Sigmoid colon (tissue), 4 donors: ENCODE measurements at regions not wholly inside any gene's neighbourhood (a gene's known extent, or its start where the extent isn't known, plus 50 kb on each side); places are given as distances from the start of the nearest gene placed in this dataset.

Source experiments
- EP300 ChIP-seq, 4 donors: sonication (generic); formaldehyde crosslinking; IDR thresholded peaks; one replicate each; pipeline ENCODE4 v1.6.1; 2017; ENCODE audit warnings: antibody characterized with exemption in 4 of 4
- POLR2A ChIP-seq, 2 donors: fragments of 450-650 bp; IDR thresholded peaks; one replicate each; pipeline ENCODE4 v1.6.1; 2016; ENCODE audit warnings: antibody characterized with exemption in 2 of 2, mild to moderate bottlenecking in 2 of 2, moderate library complexity in 2 of 2
- POLR2AphosphoS5 ChIP-seq, 4 donors: sonication (generic); formaldehyde crosslinking; IDR thresholded peaks; one replicate each; pipeline ENCODE4 v1.6.1; 2017; ENCODE audit warnings: antibody characterized with exemption in 4 of 4
- TF ChIP-seq, protein P1 (sequence below), 4 experiments: fragments of 450-650 bp in 3 of 4; fragments of 200-600 bp in 1 of 4; IDR thresholded peaks; one replicate each; pipeline ENCODE4 v1.5.1; 2016 to 2019; ENCODE audit warnings: antibody characterized with exemption in 4 of 4, mild to moderate bottlenecking in 3 of 4, moderate library complexity in 2 of 4

DNA sequence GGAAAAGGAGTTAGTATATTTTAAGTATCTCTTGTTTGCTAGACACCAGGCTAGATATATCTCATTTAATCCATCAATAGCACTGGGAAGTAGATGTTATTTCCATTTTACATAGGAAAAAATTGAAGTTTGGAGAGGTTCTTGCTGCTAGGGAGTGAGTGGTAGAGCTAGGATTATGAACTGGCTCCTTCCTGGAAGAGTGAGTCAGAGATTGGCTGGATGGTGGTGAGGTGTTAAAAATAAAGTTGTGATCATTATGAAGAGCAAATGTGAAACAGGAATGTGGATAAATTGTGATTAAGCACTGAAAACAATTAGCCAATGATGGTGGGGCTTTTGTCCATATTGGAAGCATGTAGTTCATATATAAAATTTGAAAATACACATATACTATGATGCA lies 234.2 kb downstream of the WNT5A start:
- TF ChIP-seq, protein P1, sequence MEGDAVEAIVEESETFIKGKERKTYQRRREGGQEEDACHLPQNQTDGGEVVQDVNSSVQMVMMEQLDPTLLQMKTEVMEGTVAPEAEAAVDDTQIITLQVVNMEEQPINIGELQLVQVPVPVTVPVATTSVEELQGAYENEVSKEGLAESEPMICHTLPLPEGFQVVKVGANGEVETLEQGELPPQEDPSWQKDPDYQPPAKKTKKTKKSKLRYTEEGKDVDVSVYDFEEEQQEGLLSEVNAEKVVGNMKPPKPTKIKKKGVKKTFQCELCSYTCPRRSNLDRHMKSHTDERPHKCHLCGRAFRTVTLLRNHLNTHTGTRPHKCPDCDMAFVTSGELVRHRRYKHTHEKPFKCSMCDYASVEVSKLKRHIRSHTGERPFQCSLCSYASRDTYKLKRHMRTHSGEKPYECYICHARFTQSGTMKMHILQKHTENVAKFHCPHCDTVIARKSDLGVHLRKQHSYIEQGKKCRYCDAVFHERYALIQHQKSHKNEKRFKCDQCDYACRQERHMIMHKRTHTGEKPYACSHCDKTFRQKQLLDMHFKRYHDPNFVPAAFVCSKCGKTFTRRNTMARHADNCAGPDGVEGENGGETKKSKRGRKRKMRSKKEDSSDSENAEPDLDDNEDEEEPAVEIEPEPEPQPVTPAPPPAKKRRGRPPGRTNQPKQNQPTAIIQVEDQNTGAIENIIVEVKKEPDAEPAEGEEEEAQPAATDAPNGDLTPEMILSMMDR (IDR thresholded peaks at IDR 0.05), result no peak
- no peak for TF ChIP-seq POLR2A (IDR thresholded peaks at IDR 0.05)
- no peak for TF ChIP-seq POLR2AphosphoS5 (IDR thresholded peaks at IDR 0.05)
- TF ChIP-seq EP300 (IDR thresholded peaks at IDR 0.05), result no peak
